GM21381 (cell line): ENCODE measurements at regions not wholly inside any gene's neighbourhood (a gene's known extent, or its start where the extent isn't known, plus 50 kb on each side); places are given as distances from the start of the nearest gene placed in this dataset.

ENCODE experiments used
- ATAC-seq: cut with Tn5 transposase; IDR thresholded peaks from one replicate; pipeline ENCODE4 v1.9.1; 2021; ENCODE audit warnings: mild to moderate bottlenecking, moderate library complexity; ENCODE audit not compliant: unreplicated experiment

DNA sequence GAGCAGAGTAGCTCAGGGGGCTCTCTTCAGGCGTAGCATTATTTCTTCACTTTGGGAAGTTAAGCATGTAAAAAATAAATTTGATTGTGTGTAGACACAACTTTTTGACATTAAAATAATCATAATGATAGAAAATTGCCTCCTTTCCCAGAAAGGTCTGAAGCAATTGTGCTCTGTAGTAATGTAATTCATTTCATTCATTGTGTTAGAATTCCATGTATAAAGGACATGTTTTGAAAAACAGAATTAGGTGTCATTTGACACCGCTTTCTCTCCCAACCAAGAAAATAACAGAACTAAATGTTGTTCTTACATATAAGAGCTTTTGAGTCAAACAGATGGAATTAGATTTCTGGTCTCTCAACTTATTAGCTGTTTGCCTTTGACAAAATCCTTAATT lies 1064.2 kb upstream of the FAM98A start:
- no peak for ATAC-seq

DNA sequence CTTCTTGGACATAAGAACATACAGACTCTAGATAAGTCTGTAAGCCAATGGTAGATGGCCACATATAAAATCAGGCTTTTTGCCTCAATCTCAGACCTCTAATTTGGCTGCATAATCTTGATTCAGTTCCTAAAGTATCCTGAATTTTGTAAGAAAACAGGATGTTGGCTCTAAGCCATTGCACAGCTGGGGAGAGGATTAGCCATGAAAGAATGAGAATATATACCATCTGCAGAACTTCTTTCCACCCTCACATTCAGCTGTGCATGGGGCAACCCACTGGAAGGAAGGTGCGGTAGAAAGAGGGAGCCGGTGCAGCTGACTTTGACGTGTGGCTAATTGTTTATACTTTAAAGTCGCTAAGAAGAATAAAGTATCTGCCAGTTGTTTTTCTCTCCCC lies 1061.6 kb upstream of the FAM98A start:
- ATAC-seq: no peak

DNA sequence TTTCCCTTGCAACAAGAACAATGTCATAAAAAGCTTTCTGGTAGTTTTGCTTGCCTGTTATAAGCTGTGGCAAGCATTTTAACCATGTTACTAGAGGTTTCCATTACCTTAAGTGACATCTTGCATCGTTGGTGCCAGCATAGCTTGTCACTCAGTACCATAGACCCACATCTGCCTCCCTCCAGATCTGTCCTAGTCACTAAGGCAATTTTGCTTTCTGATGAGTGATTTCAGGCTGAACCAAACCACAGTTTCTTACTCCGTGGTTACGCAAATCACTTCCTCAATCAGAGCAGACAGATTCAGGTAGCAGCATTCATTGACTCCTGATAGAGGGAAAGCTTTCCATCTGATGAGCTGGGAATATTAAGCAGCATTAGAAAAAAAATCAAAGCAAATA lies 1057.5 kb upstream of the FAM98A start:
- no peak for ATAC-seq

DNA sequence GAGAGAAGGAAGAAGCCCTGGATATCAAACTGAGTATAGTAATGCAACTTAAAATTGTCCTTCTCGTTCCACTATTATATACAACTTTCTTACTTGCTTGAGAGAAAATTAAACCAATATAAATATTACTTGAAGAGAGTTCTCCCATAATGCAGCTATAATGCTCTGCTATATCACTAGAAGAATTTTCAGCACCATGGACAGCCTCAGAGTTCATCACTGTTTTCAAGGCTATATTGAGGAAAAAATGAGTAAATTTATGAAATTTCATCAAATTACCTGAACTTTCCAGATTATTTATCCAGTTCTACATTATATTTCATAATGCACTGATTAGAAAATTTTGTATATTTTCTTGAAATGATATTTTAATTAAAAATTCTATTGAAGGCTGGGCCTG lies 1053.5 kb upstream of the FAM98A start:
- no peak for ATAC-seq

DNA sequence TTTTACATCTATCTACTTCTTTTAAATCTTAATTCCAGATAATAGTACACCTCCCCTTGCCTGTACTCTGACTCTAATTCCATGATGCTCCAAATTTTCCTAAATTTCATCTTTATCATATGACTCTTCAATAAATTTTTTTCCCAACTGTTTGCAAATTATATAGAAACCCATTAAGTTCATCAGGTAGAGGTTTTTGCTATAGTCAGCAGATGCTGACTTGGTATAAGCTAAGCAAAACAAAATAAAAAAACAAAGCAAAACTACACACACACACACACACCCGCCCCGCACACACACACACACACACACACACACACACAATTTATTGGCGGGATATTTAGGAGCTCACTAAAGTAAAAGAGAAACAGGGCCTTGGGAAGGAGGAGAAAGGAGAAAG lies 1047.8 kb upstream of the FAM98A start:
- no peak for ATAC-seq

DNA sequence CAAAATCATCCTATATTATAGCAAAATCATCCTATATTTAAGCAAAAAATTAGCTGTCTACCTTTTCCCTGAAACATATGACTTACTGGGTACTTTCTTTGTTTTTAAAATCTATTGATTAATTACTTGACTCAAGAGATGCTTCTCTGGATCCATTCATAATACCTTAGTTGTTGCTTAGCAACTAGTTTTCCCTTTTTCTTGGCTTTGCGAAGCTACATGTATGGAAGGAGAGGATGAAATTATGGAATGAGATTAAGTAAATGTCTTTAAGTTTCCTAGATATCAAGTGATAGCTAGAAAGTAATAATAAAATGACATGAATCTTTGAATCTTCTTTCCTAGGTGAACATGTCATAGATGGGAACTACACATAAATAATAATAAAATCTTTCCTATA lies 1033.2 kb upstream of the FAM98A start:
- no peak for ATAC-seq

DNA sequence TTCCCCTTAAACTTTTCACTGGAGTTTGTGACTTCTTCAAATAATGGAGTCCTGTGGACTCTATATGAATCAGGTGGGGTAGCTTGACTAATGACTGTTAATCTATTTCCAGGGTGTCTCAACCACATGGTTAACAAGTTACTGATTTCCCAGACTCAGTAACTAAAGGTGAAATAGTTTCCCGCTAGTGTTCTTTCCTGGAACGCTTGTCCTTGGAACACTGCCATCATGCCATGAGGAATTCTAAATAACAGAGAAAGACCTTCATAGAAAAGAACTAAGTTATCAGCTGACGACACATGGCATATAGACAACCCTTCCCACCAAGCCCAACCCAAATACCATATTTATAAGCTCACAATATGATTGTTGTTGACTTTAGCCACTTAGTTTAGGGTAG lies 1027.9 kb upstream of the FAM98A start:
- ATAC-seq: no peak

DNA sequence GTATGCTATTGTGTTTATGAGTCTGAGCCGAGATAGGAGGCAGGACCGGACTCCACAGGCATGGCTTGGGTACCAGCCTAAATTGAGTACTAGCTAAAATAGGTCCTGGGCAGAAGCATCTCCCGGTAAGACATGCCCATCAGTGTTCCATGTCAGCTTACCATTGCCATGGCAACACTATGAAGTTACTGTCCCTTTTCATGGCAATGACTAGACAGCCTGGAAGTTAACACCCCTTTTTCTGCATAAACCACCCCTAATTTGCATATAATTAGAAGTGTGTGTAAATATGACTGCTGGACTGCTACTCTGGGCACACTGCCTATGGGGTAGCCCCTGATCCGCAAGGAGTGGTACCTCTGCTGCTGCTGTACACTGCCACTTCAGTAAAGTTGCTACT lies 1005.1 kb upstream of the FAM98A start:
- no peak for ATAC-seq

DNA sequence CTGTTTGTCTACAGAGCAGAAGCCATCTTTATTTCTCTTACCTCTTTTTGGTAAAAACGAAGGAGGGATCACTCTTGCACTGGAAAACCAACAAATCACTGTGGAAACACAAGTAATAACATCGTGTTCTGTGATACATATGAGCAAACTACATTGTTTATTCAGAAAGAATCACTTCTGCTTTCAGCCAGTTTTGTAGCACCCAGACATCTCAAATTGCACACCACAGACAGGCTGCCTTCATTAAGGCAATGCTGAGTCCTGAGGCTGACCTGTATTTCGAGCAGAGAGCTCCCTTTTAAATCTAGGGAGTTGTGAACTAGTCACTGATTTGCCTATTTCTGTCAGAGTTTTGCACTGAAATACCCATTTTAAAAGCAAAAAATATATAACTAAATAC lies 1003.2 kb upstream of the FAM98A start:
- ATAC-seq: no peak

DNA sequence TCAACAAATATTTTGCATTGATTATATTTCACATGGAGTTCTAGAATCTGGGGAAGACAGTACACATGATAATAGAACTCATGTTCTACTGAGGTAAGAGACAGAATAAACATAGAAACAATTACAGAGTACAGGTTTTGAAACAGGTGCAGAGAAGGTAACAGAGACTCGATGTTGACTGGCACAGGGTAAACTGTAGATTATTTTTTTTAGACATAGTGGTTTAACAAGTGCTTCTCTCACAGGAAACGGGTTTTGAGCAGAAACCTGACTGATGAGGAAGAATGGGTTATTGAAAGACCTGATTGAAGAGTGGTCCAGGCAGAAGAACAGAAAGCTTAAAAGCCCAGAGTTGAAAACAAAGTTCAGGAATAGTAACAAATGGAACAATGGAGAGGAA lies 1002.5 kb upstream of the FAM98A start:
- ATAC-seq: no peak

DNA sequence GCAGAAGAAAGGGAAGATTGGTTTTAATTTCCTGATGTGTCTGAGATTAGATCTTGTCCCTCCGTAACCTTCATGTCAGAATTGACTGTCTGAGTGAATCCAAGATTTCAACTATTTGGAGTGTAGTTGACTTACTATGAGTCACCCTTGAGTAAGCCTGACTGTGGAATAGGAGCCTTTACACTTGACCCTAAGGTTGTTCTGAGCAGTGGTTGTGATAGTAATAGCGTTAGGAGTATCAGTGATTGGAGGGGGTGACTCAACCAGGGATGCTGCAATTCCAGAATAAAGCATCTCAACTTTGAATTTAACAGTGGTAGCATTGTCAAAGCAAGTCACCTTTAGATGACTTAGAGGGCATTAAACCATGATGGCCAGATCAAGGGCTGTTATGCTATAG lies 979.5 kb upstream of the FAM98A start:
- ATAC-seq: no peak

DNA sequence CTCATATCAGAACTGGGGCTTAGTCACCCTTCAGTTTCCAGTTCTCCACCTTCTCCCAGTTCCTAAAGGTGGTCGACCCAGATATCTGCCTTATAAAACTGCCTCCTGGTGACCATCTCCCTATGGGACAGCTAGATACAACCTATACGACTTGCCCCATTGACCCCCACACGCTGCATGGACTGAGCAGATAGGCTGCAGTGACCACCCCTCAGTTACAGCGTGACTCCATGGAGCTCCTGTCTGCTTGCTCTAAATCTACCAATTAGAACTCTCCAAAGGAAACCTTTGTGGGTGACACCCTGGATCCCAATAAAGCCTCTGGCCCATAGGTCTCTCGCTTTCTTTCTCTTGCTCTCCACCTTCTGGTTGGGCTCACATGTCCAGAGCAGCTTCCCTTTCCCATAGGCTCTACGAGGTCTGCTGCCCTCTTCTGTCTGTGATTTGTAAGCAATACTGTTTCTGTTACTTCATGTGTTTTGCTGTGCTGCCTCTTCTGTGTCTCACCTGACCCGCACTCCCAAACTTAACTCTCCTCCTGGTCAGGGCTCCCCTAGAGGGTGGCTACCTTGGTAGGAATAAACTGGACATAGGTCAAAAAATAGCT lies 971.3 kb upstream of the FAM98A start:
- no peak for ATAC-seq

DNA sequence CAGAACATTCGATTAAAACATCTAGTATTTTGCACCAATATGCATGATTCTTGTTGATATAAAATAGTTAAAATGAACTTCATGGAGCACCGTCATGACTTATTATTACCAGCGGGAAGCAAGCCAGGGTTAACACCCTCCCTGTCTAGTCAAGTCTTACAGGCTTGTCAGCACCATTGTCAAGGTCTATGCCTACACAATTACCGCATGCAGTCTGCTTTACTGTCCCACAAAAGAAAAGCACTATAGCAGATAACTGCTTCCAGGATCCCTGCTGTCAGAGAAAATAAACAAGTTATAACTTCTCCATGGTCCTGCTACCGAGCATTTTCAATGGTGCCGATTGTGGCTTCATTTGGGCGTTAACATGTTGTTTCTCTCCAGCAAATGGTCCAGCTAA lies 968.0 kb upstream of the FAM98A start:
- ATAC-seq: no peak

DNA sequence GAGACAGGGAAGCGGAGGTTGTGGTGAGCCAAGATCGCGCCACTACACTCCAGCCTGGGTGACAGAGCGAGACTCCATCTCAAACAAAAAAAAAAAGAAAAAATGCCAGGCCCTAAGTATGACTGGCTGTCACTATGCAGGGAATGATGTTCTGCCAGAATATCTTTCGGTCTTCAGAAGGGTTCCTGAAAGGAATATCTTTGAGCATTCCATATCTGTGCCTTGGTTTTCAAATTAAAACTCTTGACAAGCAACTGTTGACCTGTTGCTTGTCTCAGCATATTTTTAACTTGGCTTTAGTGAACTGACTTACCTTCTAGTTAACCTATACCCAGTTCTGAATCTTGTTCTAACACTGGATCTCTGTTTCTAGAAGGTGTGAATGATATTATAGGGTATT lies 953.2 kb upstream of the FAM98A start:
- ATAC-seq: no peak

DNA sequence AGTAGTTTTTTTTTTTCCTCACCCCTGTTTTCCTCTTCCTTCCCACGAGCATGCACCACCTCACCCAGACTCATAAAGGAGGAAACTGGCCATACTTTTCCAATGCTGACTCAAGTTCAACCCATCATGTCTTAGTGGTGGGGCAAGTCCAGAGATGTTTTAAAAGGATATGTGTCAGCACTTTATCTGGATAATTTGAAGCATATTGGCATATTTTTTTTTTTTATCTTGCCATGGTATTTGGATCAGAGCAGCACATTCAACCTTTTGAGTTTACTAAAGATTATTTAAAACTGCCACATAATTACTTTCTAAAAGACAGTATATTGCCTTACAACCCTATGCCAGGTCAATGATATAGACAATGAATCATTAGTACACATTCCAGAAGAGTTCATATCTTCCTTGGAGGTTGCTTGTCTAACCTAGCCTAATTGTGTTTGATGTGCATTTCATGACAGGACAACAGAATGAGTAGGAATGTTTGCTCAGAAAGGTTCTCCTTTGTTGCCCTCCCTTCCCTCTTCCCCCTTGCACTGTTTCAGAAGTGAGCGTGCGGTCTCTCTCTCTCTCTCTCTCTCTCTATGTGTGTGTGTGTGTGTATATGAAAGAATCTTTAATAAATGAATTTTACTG lies 950.7 kb upstream of the FAM98A start:
- no peak for ATAC-seq

DNA sequence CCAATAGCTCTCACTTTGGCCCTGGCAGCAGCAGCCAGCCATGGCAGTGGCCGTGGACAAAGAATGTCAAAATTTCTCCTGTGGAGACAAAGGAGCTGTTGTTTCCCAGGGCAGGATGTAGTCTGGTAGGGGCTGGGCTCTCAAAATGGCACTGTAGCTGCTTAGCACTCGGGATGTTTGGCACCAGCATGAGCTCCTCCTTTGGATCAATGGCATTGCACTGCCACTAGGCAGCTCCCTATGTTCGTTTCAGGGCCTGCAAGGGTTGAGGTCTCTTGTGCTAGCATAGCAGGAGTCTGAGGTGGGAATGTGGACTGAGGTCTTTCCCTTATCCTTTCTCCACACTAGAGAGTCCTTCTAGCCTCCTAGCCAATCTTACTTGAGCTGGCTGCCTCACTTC lies 948.8 kb upstream of the FAM98A start:
- ATAC-seq: no peak

DNA sequence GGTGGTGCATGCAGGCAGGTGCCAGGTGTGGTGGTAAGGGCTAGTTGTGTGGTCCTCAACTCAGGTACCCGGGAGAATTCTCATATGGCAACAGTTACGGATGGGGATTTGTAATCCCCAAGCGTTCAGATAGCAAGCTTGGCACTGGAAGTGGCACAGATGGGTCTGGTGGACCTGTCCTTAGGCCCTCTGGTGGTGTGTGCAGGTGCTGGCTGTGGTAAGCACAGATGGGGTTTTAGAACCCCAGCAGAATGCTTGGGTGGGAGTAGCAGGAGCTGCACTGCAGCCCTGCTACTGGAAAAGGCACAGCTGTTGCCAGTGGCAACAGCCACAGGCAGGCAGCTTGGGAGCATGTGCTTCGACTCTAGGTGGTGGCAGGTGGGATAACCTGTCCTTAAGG lies 948.2 kb upstream of the FAM98A start:
- no peak for ATAC-seq

DNA sequence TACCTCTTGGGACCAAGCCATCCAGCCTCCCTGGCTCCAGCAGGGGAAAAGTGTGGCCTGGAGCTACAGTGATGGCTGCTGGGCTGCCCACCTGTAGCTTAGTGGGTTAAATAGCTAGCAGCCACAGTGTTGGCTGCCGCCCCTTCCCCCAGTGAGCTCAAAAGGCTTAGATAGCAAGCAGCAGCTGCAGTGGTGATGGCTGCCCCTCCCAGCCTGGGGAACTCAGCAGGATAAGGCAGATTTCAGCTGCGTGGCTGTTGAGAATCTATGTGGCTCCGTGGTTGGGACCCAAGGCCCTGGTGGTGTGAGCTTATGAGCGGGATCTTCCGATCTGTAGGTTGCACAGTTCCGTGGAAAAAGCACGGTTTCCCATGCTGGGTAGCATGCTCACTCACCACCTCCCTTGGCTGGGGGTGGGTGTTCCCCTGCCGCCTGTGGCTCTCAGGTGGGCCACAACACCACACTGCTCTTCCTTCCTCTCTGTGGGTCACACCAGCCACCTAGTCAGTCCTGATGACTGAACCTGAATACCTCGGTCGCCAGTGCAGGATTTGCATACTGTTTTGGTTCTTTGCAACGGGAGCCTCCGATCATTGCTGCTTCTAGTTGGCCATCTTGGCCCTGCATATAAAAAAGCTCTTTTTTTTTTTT lies 946.5 kb upstream of the FAM98A start:
- ATAC-seq: no peak

DNA sequence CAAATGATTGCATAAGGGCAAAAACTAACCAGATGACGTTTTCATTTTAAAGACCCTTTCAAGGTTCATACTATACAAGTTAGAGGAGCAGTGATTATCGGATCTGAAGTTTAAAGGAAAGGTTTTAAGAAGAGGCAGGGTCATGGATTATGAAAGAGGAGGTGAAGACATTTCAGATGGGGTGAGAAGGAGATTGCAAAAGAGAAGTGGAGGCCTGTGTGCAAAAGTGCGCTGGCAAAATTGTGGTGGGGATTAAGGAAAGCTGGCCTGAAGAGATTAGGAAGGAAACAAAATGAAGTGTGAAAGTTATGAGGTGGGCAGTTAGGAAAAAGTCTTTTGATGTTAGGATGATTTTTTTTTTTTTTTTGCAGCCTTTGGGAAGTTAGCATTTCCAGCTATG lies 935.7 kb upstream of the FAM98A start:
- no peak for ATAC-seq

DNA sequence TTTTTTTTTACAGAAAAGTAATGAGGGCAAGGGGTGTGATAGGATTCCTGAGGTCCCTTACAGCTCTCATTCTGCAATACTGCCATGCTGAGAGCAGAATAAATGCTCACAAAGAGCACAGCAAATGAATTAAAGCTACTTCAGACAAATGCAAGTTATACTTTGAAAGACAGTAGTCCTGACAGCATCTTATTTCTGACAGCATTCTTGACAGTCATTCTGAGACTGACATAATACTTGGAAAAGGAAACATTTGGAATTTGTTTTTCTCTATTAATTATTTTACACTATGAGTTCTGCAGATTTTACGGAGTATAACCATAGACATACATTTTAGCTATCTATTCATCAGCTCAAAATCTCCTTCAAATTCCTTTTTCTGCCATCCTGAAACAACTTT lies 935.2 kb upstream of the FAM98A start:
- ATAC-seq: no peak

DNA sequence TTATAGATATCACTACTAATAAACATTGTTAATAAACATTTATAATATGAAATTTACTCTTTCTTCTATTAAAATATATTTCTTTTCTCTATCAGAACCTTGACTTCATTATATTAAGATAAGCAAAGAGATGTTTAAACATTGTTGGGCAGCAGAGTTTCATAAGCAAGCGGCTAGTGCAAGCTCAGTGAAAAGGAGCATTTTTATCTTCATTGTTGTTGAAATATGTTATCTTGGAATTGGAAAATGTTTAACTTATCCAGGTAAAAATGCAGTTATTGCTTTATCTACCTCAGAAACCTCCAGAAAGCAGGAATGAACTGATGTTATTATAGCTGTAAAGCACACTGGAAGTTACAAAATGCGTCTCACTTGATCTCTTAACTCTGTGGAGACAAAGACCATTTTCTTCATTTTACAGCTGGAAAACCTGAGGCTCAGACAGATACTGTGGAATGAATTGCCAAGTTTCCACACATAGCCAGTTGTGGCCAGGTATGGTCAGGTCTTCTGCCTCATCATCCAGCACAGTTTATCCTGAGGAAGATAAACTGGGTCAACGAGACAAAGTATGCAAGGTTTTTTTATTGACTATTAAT lies 934.6 kb upstream of the FAM98A start:
- no peak for ATAC-seq

DNA sequence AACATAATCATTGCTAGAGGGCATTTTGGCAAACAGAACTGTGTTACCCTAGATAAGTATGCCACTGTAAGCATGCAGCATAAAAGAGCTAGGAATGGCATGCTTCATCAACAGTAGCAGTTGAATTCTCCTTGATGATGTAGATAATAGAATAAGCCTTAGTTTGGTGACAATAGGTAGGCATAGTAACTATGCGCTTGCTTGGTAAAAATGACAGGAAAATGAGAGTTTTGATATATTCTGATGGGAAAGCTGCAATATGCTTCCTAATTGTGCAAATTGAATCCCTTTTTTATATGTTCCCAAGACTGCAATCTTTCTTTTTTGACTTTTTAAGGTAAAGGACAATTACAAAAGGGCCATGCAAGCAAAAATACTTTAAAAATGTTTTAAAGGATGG lies 930.9 kb upstream of the FAM98A start:
- no peak for ATAC-seq
